HepG2 (cell line): ENCODE measurements at regions not wholly inside any gene's neighbourhood (a gene's known extent, or its start where the extent isn't known, plus 50 kb on each side); places are given as distances from the start of the nearest gene placed in this dataset.

Source experiments
- BHLHE40 ChIP-seq: IDR thresholded peaks from 2 replicates; pipeline ENCODE4 v1.6.1; 2011; ENCODE audit warnings: low read length, improper control_type of control experiment
- CBX2 ChIP-seq, 2 experiments: fragments of 200-600 bp in 1 of 2; sonication (generic); formaldehyde crosslinking in 1 of 2; IDR thresholded peaks; 2 replicates each; pipeline versions ENCODE4 v1.7.0 to v1.8.1; 2018 to 2022; ENCODE audit warnings: low read depth in 2 of 2, low read length in 1 of 2, mild to moderate bottlenecking in 1 of 2, missing genetic modification reagents in 1 of 2
- ELF1 ChIP-seq: sonication (generic); formaldehyde crosslinking; IDR thresholded peaks from 2 replicates; pipeline ENCODE4 v1.4.0; 2020; ENCODE audit warnings: missing genetic modification reagents
- FOXM1 ChIP-seq: sonication (generic); formaldehyde crosslinking; IDR thresholded peaks from 2 replicates; pipeline ENCODE4 v1.5.0; 2020; ENCODE audit warnings: missing genetic modification reagents
- GATAD1 ChIP-seq: IDR thresholded peaks from 2 replicates; pipeline ENCODE4 v1.6.1; 2016; ENCODE audit warnings: missing genetic modification reagents, missing compliant biosample characterization
- HOXA9 ChIP-seq: sonication (generic); formaldehyde crosslinking; IDR thresholded peaks from 2 replicates; pipeline ENCODE4 v1.8.1; 2022; ENCODE audit warnings: missing genetic modification reagents, mild to moderate bottlenecking, moderate library complexity, borderline replicate concordance
- KDM6A ChIP-seq: IDR thresholded peaks from 2 replicates; pipeline ENCODE4 v1.6.1; 2016; ENCODE audit warnings: low read depth
- MBD4 ChIP-seq: IDR thresholded peaks from 2 replicates; pipeline ENCODE4 v1.6.1; 2012; ENCODE audit warnings: low read length, inconsistent platforms, borderline replicate concordance
- MTF2 ChIP-seq: sonication (generic); formaldehyde crosslinking; IDR thresholded peaks from 2 replicates; pipeline ENCODE4 v1.5.0; 2020; ENCODE audit warnings: missing genetic modification reagents, borderline replicate concordance
- NCOA1 ChIP-seq: sonication (generic); formaldehyde crosslinking; IDR thresholded peaks from 2 replicates; pipeline ENCODE4 v1.9.0; 2021; ENCODE audit warnings: missing genetic modification reagents
- NR2F6 ChIP-seq, 2 experiments: IDR thresholded peaks; 2 replicates each; pipeline ENCODE4 v1.6.1; 2016; ENCODE audit warnings: antibody characterized with exemption in 1 of 2, mild to moderate bottlenecking in 1 of 2
- PRPF4 ChIP-seq: fragments of 200-400 bp; formaldehyde crosslinking; IDR thresholded peaks from 2 replicates; pipeline ENCODE4 v1.6.1; 2016; ENCODE audit warnings: low read length, low read depth; ENCODE audit not compliant: poor library complexity, severe bottlenecking
- SAP130 ChIP-seq: IDR thresholded peaks from 2 replicates; pipeline ENCODE4 v1.6.1; 2016; ENCODE audit warnings: low read depth
- ZNF264 ChIP-seq: sonication (generic); formaldehyde crosslinking; IDR thresholded peaks from 2 replicates; pipeline ENCODE4 v1.4.0; 2020; ENCODE audit warnings: missing genetic modification reagents
- ZNF343 ChIP-seq: sonication (generic); formaldehyde crosslinking; IDR thresholded peaks from 2 replicates; pipeline ENCODE4 v1.4.0; 2020; ENCODE audit warnings: mild to moderate bottlenecking, missing genetic modification reagents
- ZNF432 ChIP-seq: sonication (generic); formaldehyde crosslinking; IDR thresholded peaks from 2 replicates; pipeline ENCODE4 v1.5.0; 2020; ENCODE audit warnings: missing genetic modification reagents, mild to moderate bottlenecking, borderline replicate concordance
- ZNF607 ChIP-seq: sonication (generic); formaldehyde crosslinking; IDR thresholded peaks from 2 replicates; pipeline ENCODE4 v1.5.1; 2020; ENCODE audit warnings: missing genetic modification reagents, mild to moderate bottlenecking, borderline replicate concordance
- TF ChIP-seq, protein P1 (sequence below): IDR thresholded peaks from 2 replicates; pipeline ENCODE4 v1.6.1; 2016; ENCODE audit warnings: low read depth
- TF ChIP-seq, protein P2 (sequence below): sonication (generic); formaldehyde crosslinking; IDR thresholded peaks from 2 replicates; pipeline ENCODE4 v1.5.1; 2020; ENCODE audit warnings: mild to moderate bottlenecking, missing genetic modification reagents, borderline replicate concordance
- TF ChIP-seq, protein P3 (sequence below): sonication (generic); formaldehyde crosslinking; IDR thresholded peaks from 2 replicates; pipeline ENCODE4 v1.5.0; 2020; ENCODE audit warnings: mild to moderate bottlenecking, missing genetic modification reagents, moderate library complexity

DNA sequence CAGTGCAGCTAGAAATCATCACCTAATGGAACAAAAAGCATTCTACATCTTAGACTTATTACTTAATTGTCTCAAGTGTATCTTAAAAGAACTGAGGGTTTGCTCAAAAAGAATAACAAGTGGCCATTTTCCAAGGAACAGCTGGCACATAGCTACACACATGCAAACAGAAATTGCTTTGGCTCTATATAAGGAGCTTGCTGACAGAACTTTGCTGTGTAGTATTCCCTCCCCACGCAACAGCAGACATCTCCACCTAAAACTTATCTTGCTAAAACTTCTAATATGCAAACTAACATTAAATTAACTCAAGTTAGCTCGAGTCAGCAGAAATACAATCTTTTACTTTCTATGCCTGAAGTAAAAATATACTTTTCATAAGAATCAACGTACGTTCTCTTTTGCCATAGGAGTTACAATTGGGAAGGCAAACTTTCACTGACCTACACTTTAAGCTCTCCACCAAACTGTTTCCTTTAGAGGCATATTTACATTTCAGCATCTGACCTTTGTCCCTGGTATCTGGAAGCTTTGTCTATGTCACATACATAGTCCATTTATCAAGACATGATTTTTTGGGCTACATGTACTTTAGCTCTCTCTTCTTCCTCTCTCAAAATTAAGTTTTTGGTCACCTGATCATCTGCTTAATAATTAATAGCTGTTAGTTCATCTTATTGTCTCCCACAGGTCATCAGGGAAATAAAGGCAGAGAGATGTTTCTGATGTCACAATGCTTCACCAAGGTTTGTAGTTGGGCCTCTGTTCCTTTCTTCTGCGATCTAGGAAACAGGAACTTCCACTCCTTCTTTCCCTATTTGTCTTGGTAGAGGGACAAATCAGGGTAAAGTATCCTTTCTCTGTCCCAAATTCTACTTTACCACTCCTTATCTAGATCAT, 163.4 kb upstream of the AGTR1 start (continued):
- TF ChIP-seq GATAD1 (no peak), BHLHE40 (no peak), SAP130 (CRISPR knock-in tag) (peak; percentile 48), NCOA1 (CRISPR knock-in tag) (no peak), NR2F6 (IDR thresholded peaks at IDR 0.05) (peak; percentile 64), NR2F6 (CRISPR knock-in tag; IDR thresholded peaks at IDR 0.05) (peak; percentile 73; the same call in 1 of the 2 replicates), ELF1 (CRISPR knock-in tag) (peak; percentile 25; the same call in 1 of the 2 replicates), ZNF607 (CRISPR knock-in tag) (no peak), KDM6A (CRISPR knock-in tag) (peak; percentile 88), ZNF264 (no peak), MTF2 (CRISPR knock-in tag) (no peak), ZNF343 (CRISPR knock-in tag) (no peak), PRPF4 (no peak), FOXM1 (CRISPR knock-in tag) (no peak), CBX2 (IDR thresholded peaks at IDR 0.05; ENCODE audit: low read depth, low read length) (no peak), CBX2 (CRISPR knock-in tag; IDR thresholded peaks at IDR 0.05; ENCODE audit: low read depth) (no peak), MBD4 (no peak), HOXA9 (CRISPR knock-in tag) (no peak), ZNF432 (CRISPR knock-in tag) (no peak)
- TF ChIP-seq, protein P1, sequence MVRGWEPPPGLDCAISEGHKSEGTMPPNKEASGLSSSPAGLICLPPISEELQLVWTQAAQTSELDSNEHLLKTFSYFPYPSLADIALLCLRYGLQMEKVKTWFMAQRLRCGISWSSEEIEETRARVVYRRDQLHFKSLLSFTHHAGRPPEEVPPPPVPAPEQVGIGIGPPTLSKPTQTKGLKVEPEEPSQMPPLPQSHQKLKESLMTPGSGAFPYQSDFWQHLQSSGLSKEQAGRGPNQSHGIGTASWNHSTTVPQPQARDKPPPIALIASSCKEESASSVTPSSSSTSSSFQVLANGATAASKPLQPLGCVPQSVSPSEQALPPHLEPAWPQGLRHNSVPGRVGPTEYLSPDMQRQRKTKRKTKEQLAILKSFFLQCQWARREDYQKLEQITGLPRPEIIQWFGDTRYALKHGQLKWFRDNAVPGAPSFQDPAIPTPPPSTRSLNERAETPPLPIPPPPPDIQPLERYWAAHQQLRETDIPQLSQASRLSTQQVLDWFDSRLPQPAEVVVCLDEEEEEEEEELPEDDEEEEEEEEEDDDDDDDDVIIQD (CRISPR knock-in tag): peak; percentile 96
- TF ChIP-seq, protein P2, sequence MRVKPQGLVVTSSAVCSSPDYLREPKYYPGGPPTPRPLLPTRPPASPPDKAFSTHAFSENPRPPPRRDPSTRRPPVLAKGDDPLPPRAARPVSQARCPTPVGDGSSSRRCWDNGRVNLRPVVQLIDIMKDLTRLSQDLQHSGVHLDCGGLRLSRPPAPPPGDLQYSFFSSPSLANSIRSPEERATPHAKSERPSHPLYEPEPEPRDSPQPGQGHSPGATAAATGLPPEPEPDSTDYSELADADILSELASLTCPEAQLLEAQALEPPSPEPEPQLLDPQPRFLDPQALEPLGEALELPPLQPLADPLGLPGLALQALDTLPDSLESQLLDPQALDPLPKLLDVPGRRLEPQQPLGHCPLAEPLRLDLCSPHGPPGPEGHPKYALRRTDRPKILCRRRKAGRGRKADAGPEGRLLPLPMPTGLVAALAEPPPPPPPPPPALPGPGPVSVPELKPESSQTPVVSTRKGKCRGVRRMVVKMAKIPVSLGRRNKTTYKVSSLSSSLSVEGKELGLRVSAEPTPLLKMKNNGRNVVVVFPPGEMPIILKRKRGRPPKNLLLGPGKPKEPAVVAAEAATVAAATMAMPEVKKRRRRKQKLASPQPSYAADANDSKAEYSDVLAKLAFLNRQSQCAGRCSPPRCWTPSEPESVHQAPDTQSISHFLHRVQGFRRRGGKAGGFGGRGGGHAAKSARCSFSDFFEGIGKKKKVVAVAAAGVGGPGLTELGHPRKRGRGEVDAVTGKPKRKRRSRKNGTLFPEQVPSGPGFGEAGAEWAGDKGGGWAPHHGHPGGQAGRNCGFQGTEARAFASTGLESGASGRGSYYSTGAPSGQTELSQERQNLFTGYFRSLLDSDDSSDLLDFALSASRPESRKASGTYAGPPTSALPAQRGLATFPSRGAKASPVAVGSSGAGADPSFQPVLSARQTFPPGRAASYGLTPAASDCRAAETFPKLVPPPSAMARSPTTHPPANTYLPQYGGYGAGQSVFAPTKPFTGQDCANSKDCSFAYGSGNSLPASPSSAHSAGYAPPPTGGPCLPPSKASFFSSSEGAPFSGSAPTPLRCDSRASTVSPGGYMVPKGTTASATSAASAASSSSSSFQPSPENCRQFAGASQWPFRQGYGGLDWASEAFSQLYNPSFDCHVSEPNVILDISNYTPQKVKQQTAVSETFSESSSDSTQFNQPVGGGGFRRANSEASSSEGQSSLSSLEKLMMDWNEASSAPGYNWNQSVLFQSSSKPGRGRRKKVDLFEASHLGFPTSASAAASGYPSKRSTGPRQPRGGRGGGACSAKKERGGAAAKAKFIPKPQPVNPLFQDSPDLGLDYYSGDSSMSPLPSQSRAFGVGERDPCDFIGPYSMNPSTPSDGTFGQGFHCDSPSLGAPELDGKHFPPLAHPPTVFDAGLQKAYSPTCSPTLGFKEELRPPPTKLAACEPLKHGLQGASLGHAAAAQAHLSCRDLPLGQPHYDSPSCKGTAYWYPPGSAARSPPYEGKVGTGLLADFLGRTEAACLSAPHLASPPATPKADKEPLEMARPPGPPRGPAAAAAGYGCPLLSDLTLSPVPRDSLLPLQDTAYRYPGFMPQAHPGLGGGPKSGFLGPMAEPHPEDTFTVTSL (CRISPR knock-in tag): peak; percentile 85
- TF ChIP-seq, protein P3, sequence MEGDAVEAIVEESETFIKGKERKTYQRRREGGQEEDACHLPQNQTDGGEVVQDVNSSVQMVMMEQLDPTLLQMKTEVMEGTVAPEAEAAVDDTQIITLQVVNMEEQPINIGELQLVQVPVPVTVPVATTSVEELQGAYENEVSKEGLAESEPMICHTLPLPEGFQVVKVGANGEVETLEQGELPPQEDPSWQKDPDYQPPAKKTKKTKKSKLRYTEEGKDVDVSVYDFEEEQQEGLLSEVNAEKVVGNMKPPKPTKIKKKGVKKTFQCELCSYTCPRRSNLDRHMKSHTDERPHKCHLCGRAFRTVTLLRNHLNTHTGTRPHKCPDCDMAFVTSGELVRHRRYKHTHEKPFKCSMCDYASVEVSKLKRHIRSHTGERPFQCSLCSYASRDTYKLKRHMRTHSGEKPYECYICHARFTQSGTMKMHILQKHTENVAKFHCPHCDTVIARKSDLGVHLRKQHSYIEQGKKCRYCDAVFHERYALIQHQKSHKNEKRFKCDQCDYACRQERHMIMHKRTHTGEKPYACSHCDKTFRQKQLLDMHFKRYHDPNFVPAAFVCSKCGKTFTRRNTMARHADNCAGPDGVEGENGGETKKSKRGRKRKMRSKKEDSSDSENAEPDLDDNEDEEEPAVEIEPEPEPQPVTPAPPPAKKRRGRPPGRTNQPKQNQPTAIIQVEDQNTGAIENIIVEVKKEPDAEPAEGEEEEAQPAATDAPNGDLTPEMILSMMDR (CRISPR knock-in tag): no peak
